Stimulated activated CD4-positive, alpha-beta T cell treated with anti-CD3 and anti-CD28 coated beads, Interleukin-15, amount 100 ng/mL, for 24 hours (primary cell): ENCODE measurements at regions not wholly inside any gene's neighbourhood (a gene's known extent, or its start where the extent isn't known, plus 50 kb on each side); places are given as distances from the start of the nearest gene placed in this dataset.
"Not testable (repeated sequence)": the region's sequence is repeated elsewhere in the genome, so short reads cannot be mapped to it uniquely, and the experiment has no call there.

Experiments used
- DNase-seq: peaks from one replicate; pipeline ENCODE4 v3.0.0-alpha.2; 2020

DNA sequence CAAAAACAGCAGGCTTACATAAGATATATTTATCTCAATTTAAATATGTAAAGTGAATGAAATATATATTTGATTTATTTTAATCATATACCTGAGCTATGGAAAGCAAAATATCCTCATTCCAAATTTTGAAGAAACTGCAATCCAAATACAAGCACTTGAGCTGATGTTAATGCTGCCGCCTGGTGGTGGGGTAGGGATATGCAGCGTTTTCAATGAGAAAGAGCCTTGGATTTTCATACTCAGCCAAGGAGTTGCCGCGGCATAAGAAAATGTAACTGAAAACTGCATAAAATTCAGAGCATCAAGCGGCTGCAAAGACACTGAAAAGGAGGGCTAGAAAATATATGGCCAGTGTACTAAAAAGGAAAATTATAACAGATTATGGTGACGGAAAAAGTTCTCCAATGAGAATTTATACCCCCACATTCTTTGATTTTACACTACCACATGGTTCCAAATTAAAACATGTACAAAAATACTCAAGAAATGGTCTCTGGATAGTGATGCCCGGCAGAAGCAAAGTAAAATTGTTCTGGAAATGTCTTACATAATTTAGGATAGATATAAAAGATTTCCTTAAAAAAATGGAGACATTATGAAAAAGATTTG is 660.3 kb upstream of the PITX2 start:
- peak; percentile 60 for DNase-seq

DNA sequence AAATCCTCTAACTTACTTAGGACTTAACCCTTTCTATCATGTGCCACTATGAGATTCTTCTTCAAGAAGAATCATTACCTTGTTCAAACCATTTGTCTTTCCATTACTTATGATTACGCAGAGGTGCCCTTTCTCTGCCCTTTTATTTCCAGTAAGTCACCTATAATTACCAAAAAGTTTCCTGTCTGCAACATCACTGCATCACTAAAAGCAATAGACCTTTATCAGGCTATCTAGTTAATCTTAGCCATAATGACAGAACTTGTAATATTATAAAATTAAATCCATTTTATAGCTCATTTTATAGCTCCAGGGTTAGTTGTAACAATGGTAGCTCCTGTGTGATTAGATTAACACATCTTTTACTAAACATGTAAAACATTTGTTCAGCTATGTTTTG is 673.6 kb upstream of the PITX2 start:
- no peak for DNase-seq

DNA sequence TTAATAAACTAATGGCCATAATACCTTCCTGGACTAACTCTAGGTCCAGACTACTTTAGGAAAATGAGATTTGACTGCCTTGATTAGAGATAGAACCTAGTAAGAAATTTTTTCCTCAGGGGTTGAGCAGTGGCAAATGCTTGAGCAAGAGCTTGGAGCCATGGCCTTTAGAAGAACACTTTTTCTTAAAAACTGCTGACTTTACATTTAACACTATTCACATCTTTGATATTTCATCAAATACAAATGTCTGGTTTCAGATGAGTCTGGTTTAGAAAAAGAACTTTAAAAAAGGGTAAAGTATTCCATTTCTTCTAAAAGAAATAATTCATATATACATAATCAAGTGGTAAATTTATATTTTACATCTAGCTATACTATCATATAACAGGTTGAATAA is 680.9 kb upstream of the PITX2 start:
- DNase-seq, result no peak

DNA sequence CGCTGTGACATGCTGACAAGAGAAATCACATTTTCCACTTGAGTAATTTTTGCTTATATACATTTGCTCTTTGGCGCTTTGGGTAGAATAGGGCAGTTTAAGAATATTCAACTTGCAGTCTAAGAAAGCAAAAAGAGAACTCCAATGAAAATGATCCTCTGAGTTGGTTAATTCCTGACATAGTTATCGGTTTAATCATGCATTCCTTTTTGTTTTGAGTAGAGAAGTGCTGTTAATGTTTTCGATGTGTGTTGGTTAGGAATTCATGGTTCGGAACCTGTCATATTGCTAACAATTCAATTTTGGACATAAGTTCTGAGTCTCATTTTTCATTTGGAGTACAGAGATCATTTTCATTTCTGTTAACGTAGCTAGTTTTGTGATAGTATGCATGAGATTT is 700.6 kb upstream of the PITX2 start:
- DNase-seq, result no peak

DNA sequence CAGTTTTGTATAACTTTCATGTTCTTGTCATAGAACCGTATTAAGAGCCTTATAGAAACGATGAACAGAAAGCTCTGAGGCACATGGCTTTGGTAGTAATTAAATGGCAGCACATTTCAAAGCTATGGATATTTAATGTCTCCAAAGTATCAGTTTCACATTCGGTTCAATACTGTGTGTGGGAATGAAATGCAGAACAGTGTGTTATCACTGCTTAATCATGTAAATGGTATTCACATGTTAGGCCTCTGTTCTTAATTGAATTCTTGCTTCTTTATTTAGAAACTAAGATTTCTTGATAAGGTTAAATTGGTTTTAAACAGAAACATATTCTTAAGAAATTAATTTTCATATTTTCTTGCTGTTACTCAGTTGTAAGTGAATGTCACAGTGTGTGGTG is 701.0 kb upstream of the PITX2 start:
- no peak for DNase-seq

DNA sequence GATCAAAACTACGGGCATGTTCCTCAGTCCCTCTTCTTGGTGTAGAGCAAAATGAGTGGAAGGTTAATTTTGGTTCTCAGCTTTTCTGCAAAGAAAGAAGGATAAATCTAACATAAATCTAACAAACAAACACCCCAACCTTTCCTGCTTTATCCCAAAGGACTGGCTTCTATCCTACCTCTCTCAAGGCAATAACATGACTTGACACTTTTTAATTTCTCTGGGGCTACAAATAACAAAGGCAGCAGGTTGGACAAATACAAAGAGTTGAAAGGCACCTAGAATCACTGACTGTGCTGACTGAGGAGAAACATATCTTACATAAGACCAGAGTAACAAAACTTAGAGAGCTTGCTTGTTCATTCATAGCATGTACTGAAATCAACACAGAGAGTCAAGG is 703.6 kb upstream of the PITX2 start:
- DNase-seq, result no peak

DNA sequence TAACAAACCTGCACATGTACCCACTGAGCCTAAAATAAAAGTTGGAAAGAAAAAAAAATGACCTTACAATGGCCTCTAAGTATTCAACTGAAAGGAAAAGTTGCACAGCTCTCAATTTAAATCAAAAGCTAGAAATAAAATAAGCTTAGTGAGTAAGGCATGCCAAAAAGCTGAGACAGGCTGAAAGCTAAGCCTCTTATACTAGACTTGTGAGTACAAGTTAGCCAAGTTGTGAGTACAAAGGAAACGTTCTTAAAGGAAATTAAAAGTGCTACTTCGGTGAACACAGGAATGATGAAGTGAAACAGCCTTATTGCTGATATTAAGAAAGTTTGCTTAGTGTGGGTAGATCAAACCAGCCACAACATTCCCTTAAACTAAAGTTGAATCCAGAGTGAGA is 707.9 kb upstream of the PITX2 start:
- no peak for DNase-seq

DNA sequence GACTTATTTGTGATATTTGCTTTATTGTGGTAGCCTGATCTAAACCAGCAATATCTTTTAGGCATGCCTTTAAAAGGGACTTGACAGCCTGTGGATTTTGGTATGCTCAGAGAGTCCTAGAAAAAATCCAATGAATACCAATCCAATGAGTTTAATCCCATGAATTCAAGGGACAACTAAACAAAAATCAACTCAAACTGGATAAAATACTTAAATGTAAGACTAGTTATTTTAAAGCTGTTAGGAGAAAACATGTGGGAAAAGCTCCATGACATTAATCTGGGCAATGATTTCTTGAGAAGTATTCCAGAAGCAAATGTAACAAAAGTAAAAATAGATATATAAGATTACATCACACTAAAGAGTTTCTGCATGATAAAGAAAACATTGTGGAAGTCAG is 711.5 kb upstream of the PITX2 start:
- no peak for DNase-seq

DNA sequence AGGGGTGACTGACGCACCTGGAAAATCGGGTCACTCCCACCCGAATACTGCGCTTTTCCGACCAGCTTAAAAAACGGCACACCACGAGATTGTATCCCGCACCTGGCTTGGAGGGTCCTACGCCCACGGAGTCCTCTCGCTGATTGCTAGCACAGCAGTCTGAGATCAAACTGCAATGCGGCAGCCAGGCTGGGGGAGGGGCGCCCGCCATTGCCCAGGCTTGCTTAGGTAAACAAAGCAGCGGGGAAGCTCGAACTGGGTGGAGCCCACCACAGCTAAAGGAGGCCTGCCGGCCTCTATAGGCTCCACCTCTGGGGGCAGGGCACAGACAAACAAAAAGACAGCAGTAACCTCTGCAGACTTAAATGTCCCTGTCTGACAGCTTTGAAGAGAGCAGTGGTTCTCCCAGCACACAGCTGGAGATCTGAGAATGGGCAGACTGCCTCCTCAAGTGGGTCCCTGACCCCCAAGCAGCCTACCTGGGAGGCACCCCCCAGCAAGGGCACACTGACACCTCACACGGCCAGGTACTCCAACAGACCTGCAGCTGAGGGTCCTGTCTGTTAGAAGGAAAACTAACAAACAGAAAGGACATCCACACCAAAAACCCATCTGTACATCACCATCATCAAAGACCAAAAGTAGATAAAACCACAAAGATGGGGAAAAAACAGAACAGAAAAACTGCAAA is 714.5 kb upstream of the PITX2 start:
- DNase-seq, result not testable (repeated sequence)

DNA sequence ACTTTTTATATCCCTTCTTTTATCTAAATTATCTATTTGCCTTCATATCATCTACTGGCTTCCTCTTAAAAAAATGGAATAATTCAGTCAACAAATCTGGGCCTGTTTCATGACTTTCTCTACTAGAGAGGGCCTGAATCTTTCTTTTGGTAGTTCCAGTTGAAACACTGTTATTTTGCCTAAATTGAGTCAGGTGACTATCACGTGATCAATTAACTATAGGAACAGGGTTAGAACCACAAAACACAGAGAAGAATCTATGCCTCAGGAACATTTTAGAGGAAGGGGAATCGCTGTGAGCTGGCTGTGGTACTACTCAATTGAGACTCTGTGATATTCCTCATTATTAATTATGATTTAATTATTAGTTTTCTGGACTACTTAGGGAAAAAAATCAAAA is 736.7 kb upstream of the PITX2 start:
- DNase-seq, result no peak

DNA sequence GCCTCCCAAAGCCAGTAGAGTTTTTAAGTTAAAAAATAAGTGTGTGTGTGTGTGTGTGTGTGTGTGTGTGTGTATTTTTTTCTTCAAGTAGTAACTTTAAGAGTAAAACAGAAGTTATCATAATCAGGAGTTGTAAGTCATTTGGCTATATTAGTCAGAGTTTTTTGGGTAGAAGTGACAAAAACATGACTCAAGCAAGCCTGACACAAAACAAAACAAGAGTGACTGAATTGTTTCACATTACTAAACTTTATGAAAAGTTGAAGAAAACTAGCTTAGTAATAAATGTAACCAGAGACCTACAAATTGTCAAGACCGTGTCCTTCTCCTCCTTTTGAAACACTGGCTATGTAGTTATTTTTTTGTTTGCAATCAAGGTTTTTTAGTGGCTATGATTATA is 738.0 kb upstream of the PITX2 start:
- no peak for DNase-seq

DNA sequence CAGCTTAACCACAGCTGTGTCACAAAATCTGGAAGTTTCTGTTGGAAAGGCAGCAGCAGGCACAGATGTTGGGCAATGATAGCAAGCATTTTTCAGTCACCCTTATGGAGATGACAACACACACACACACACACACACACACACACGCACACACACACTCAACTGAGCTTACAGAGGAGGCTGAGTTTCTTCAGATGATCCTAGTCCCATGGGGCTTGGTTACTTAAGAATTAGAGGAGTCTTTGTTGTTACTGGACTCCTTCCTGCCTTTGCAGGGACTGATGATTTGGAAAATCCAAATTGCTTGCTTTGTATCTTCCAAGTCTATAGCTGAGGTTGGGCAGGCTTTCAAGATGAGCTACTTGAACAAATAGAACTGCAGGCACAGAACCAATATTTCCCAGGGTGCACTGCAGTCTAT is 740.1 kb upstream of the PITX2 start:
- DNase-seq, result no peak

DNA sequence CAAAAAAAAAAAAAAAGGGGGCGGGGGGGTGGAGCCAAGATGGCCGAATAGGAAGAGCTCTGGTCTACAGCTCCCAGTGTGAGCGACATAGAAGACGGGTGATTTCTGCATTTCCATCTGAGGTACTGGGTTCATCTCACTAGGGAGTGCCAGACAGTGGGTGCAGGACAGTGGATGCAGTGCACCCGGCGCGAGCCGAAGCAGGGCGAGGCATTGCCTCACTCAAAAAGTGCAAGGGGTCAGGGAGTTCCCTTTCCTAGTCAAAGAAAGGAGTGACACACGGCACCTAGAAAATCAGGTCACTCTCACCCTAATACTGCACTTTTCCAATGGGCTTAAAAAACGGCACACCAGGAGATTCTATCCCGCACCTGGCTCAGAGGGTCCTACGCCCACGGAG is 755.0 kb upstream of the PITX2 start:
- DNase-seq, result not testable (repeated sequence)

DNA sequence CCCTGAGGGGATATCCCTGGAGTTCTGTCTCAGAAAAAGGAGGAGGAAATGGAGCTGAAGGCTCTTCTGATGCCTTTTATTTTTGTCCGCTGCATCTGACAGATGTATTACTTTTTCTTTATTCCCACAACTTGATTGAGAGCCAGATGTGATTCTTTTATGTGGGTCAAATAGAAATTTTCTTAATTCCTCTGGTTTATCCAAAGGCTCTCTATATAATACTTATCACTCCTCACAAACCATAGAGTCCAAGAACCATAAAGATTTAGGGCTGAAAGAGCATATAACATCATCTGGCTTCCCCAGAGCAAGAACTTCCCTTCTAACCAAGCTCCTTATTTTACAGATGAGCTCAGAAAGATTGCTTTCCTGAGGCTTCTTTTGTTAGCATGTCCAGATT is 756.7 kb upstream of the FAM241A start:
- DNase-seq, result no peak

DNA sequence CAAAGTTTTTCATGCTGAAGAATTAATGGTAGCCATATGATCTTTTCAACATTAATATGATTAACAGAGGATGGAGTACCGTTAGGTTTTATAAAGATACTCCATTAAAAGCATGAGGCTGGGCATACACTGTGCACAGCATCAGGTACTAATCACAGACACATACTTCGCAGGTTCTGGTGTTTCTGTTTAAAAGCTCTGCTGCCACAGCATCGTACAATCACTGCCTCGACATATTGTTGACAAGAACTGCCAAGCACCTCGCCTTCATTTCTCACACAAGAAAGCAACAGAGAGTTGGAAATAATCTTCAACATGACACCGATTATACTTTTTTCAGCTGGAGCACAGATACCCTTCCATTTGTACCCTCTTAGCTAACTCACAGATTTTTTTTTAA is 753.4 kb upstream of the FAM241A start:
- DNase-seq, result no peak

DNA sequence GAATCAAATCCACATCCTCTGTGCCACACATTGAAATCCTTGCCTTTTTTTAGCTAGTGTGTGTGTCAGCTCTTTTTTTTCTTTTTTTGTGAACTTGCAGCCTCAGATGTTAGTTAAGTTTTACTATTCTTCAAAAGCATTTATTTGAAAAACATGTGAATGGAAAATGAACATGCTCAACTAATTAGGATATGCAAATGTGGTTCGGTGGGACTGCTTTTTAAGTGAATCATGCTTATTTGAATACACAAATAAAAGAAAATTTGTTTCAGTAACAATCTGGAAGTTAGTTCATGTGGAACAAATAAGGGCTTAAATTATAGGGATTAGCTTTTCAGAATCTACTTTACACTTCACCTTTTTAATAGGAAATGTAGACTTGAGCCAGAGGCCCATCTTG is 751.5 kb upstream of the FAM241A start:
- no peak for DNase-seq

DNA sequence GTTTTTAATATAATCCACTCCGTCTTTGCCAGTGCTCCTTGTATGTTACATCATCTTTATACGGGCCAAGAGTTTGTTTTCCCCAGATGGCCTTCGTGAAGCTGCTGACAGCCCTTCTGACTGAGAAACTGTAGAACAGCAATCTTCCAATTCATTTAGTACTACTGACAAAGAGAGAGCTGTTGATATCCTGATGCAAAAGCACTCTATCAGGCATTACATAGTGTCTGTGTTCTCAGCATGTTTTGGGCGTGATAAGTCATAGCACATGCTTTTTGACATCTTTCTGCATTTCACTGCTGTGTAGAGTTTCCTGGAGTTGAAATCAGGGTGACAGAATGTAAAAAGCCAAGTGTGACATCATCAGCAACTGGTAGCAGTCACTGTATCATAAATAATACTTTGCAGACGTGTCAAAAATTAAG is 746.3 kb upstream of the FAM241A start:
- DNase-seq, result no peak

DNA sequence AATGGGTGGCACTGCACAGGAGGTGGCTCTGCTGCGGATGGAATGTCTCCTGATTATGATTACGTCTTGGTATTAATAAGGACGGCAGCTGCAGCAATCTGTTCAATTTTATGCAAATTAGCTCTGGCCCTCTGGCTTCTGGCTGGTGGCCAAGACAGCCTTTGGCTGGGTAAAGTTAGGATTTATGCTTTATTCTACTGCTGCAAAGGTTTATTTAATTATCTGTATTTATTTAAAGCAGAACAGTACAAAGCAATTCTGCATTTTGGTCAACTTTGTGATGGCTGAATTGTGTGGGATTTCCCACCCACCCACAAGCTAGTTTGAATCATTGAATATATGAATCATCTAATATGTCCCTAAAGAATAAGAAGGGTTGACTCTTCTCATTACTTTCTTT is 745.6 kb upstream of the FAM241A start:
- DNase-seq, result no peak

DNA sequence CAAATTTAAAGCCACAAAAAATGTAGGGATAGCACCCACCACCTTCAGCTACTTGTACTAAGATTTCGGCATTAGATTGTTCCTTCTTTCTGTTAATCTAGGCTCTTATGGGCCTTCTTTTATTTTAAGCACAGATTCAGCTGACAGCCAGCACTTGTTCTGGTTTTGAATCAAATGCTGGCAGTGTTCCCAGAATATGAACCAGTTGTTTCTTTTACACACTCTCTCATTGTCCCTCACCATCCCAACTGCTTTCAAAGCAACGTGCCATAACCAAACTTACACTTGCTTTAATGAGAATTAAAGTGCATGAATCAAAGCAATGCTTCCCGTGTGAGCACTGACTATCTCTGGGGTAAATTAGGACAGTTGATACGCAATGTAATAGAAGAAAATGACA is 744.5 kb upstream of the FAM241A start:
- no peak for DNase-seq

DNA sequence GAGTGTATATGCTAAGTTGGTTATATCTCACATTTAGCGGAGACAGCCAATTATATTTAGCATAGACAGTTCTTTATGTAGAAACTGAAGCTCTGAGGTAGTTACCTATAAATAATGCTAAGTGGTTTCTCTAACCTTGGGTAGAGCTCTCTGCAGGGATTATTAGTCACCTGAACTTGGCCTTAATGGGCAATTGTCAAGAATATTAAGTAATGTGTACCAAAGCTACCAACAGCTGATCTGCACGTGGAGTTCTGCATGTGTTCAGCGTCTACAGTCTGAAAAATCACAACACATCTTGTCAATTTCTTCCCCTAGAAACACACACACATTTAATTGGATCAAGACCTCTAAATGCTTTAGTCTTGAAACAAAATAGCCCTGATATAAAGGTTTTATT is 740.6 kb upstream of the FAM241A start:
- DNase-seq, result no peak

DNA sequence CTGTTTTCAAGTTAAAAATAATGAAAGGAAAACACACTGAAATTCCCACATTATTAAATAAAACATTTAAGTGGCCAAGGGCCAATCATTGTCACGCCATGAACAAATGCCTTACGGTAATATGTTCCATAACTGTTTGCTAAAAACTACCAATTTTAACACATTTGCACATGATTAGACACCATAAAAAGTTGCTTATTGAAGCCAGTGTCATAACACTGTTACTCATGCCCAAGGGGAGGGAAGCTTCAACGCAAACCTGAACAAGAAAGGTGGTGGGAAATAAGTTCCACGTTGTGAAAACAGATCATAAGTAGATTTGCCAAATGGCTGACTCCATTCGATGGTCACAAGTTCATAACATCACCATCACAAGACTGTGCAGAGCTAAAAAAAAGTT is 739.3 kb upstream of the FAM241A start:
- DNase-seq, result no peak

DNA sequence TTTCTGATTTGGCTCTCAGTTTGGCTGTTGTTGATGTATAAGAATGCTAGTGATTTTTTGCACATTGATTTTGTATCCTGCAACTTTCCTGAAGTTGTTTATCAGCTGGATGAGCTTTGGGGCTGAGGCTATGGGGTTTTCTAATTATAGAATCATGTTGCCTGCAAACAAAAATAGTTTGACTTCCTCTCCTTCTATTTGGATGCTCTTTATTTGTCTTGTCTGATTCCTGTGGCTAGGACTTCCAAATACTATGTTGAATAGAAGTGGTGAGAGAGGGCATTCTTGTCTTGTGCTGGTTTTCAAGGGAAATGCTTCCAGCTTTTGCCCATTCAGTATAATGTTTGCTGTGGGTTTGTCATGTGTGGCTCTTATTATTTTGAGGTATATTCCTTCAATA is 734.7 kb upstream of the FAM241A start:
- DNase-seq, result no peak

DNA sequence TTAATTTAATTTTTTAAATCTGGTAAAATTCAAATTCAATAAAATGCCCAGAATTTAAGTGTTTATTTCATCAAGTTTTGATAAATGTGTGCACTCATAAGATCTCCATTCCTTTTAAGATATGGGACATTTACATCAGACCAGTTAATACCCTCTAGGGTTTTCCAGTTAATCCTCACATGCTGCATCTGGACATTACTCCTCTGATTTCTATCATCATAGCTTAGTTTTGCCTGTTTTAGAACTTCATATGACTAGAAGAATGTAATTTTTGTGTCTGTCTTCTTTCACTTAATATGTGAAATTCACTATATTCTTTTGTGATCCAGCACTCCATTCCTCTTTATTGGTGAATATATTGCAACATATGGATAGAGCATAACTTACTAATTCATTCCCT is 727.7 kb upstream of the FAM241A start:
- no peak for DNase-seq

DNA sequence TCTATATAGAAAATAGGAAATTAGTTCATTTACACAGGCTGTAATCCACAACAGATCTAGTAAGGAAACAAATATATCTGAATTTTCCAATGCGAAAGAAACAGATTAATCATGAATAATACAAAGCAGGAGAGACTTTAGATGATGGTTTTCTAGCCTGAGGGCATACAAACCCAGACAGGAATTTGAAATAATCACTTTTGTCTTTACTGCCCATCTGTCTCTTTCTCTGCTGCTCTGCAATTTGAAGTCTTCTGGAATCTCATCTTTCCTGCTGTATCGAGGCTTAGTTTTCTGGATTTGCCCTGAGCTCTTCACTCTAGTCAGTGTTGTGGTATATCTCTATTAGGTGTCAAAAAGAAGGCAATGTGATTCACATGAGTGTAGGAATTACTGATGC is 711.8 kb upstream of the FAM241A start:
- no peak for DNase-seq

DNA sequence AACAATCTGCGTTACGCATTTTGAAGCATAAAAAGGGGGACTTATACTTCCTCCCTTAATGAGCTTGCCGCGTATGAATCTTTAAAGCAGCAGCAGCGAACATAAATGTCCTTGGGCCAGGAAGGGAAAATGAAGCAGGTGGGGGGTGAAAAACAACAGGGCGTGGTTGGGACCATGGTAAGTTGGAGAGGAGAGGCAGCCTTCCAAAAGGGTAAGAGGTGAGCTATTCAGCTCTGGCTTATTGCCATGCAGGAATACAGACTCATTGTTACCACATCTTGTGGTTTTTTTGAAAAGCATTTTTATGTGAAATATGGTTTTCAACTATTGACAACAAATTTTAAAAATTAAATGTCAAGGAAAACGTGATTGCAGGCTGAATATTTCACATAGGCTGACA is 710.7 kb upstream of the FAM241A start:
- DNase-seq, result no peak
